ENCODE measurements at regions not wholly inside any gene's neighbourhood (a gene's known extent, or its start where the extent isn't known, plus 50 kb on each side); places are given as distances from the start of the nearest gene placed in this dataset.

GRCh38 chr2:19649142-19649541 is 252.6 kb downstream of the TTC32 start:
- POLR2A ChIA-PET: no interaction called here
- CTCF ChIA-PET: no interaction called here
- H3K36me3 ChIP-seq (ENCODE audit: control insufficient read depth, insufficient read depth, low read length): no peaks in the 10 kb centered on the region
- H3K4me3 ChIP-seq (ENCODE audit: low read depth in 2 of 2, low read length in 2 of 2): no peak overlapping the region
- intact Hi-C loops (cut with micrococcal nuclease; ENCODE audit: unreplicated experiment): no loop called here
- DNase-seq (ENCODE audit: low read depth, low spot score): no peak
- no peak for TF ChIP-seq REST (IDR thresholded peaks at IDR 0.05; ENCODE audit: insufficient read depth in 1 of 2, low read depth in 2 of 2, low read length in 1 of 2)
- no peak for TF ChIP-seq POLR2AphosphoS5 (IDR thresholded peaks at IDR 0.05; ENCODE audit: low read depth, low read length)
- no peaks in the 10 kb centered on the region for H3K4me1 ChIP-seq (ENCODE audit: control insufficient read depth, insufficient read depth, low read length)
- BruUV-seq (replicated peaks): no TSS peak
- H3K9me3 ChIP-seq (ENCODE audit: control insufficient read depth, insufficient read depth, low read depth, low read length): no peaks in the 10 kb centered on the region
- H3K27me3 ChIP-seq (ENCODE audit: control insufficient read depth, insufficient read depth, low read length): no peaks in the 10 kb centered on the region
- in situ Hi-C loops (cut with HindIII; ENCODE audit: low pct_unique_long_range_greater_than_20kb, low sequenced_read_pairs): no loop called here
- H3K27ac ChIP-seq (ENCODE audit: low read length): no peak overlapping the region
- ATAC-seq: no peak

- POLR2A ChIA-PET: no interaction called here
- H3K27me3 ChIP-seq (ENCODE audit: control insufficient read depth, insufficient read depth, low read length): no peaks in the 10 kb centered on the region
- H3K36me3 ChIP-seq (ENCODE audit: control insufficient read depth, insufficient read depth, low read length): no peaks in the 10 kb centered on the region
- BruUV-seq (replicated peaks): no TSS peak
- intact Hi-C loops (cut with micrococcal nuclease; ENCODE audit: unreplicated experiment) (no loop called here), in situ Hi-C loops (cut with HindIII; ENCODE audit: low pct_unique_long_range_greater_than_20kb, low sequenced_read_pairs) (no loop called here)
- H3K4me3 ChIP-seq (ENCODE audit: low read depth in 2 of 2, low read length in 2 of 2): no peak overlapping the region
- H3K27ac ChIP-seq (ENCODE audit: low read length): no peak overlapping the region
- no peaks in the 10 kb centered on the region for H3K9me3 ChIP-seq (ENCODE audit: control insufficient read depth, insufficient read depth, low read depth, low read length)
- TF ChIP-seq REST (IDR thresholded peaks at IDR 0.05; ENCODE audit: insufficient read depth in 1 of 2, low read depth in 2 of 2, low read length in 1 of 2) (no peak), CTCF (IDR thresholded peaks at IDR 0.05) (no peak), TCF7L2 (IDR thresholded peaks at IDR 0.05; ENCODE audit: low read depth, low read length) (no peak), SIN3A (IDR thresholded peaks at IDR 0.05; ENCODE audit: borderline replicate concordance, insufficient read depth, low read depth, low read length) (no peak), POLR2AphosphoS5 (IDR thresholded peaks at IDR 0.05; ENCODE audit: low read depth, low read length) (no peak)
- no peaks in the 10 kb centered on the region for H3K4me1 ChIP-seq (ENCODE audit: control insufficient read depth, insufficient read depth, low read length)
- CTCF ChIA-PET: no interaction called here
- DNase-seq (ENCODE audit: low read depth, low spot score) (no peak), ATAC-seq (no peak)
Observed at GRCh38 chr2:19648583-19648982, 253.2 kb downstream of the TTC32 start.
